B cell (primary cell): ENCODE measurements at regions not wholly inside any gene's neighbourhood (a gene's known extent, or its start where the extent isn't known, plus 50 kb on each side); places are given as distances from the start of the nearest gene placed in this dataset.

Experiments used
- EZH2 ChIP-seq: IDR thresholded peaks from 2 replicates; pipeline ENCODE4 v1.6.1; 2012; ENCODE audit warnings: borderline replicate concordance, low read depth, mild to moderate bottlenecking, moderate library complexity, low read length; ENCODE audit not compliant: insufficient read depth, poor library complexity, severe bottlenecking
- TF ChIP-seq, protein P1 (sequence below): fragments of 200-600 bp; IDR thresholded peaks from one replicate; pipeline ENCODE4 v1.8.0; 2022; ENCODE audit warnings: antibody characterized with exemption, mild to moderate bottlenecking

DNA sequence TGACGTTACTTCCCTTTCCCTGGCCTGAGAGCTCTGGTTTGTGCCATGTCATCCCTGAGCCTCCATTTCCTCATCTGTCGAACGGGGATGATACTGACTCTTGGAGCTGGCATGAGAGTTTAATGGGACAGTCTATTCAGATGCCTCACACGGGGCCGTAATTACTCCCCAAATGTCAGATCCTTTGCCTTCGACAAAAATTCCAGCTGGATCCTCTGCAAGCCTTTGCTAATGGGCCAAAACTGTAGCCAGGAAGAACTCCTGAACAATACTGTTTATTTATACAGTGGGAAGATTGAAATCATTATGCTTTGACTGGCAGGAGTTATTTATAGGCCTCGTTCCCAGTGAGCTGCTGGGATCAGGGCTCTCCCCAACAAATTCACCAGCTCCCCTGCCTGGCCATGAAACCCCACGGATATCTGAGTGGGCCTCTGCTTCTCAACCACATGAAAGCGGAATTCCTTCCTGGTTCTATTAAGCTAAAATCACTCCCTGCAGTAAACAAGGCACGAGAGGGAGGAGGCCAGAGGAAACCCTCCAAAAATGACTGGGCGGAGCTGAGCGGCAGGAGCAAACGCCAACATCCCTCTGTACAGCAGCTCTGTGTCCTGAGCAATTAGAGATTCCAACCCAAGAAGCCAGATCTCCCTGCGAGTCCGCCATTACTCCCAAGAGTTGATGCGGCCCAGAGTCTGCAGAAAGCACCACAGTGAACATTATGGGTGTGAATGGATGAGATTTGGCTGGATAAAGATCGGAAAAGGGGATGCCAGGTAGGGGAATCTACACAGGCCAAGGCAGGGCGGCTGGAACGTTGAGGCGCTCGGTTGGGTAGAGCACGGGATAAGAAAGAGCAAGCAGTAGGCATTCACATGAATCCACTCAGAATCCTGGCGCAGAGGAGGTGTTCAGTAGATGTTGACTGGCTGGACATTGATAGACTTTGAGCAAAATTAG is 326.1 kb downstream of the BCL11B start:
- TF ChIP-seq, protein P1, sequence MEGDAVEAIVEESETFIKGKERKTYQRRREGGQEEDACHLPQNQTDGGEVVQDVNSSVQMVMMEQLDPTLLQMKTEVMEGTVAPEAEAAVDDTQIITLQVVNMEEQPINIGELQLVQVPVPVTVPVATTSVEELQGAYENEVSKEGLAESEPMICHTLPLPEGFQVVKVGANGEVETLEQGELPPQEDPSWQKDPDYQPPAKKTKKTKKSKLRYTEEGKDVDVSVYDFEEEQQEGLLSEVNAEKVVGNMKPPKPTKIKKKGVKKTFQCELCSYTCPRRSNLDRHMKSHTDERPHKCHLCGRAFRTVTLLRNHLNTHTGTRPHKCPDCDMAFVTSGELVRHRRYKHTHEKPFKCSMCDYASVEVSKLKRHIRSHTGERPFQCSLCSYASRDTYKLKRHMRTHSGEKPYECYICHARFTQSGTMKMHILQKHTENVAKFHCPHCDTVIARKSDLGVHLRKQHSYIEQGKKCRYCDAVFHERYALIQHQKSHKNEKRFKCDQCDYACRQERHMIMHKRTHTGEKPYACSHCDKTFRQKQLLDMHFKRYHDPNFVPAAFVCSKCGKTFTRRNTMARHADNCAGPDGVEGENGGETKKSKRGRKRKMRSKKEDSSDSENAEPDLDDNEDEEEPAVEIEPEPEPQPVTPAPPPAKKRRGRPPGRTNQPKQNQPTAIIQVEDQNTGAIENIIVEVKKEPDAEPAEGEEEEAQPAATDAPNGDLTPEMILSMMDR = no peak
- TF ChIP-seq EZH2 = no peak
